ENCODE measurements at regions not wholly inside any gene's neighbourhood (a gene's known extent, or its start where the extent isn't known, plus 50 kb on each side); places are given as distances from the start of the nearest gene placed in this dataset.

DNA sequence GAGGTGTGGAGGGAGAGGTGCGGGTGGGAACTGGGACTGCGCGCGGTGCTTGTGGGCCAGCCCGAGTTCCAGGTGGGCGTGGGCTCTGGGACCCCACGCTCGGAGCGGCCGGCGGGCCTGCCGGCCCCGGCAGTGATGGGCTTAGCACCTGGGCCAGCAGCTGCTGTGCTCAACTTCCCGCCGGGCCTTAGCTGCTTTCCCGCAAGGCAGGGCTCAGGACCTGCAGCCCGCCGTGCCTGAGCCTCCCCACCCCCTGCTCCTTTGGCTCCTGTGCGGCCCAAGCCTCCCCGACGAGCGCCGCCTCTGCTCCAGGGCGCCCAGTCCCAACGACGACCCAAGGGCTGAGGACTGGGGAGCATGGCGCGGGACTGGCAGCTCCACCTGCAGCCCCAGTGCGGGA is 232.7 kb downstream of the FGFR2 start:
- H3K4me1 ChIP-seq (ENCODE audit: control insufficient read depth in 3 of 3, insufficient read depth in 3 of 3, low read length in 3 of 3) = no peaks in the 10 kb centered on the region
- H3K9ac ChIP-seq (ENCODE audit: low read depth in 1 of 3, low read length in 3 of 3) = no peak overlapping the region
- H3K4me3 ChIP-seq (ENCODE audit: low read length in 3 of 3) = no peak overlapping the region
- H3K27ac ChIP-seq (ENCODE audit: low read depth, low read length) = no peak overlapping the region
- H3K27me3 ChIP-seq (ENCODE audit: control insufficient read depth in 3 of 3, insufficient read depth in 3 of 3, low read length in 3 of 3) = peaks cover 0 to 2% (median 0%) of the 10 kb centered on the region in 3 donors
- H3K9me3 ChIP-seq (ENCODE audit: control insufficient read depth in 3 of 3, low read length in 3 of 3) = no peaks in the 10 kb centered on the region
- no peaks in the 10 kb centered on the region for H3K36me3 ChIP-seq (ENCODE audit: control insufficient read depth in 3 of 3, insufficient read depth in 3 of 3, low read length in 3 of 3)

DNA sequence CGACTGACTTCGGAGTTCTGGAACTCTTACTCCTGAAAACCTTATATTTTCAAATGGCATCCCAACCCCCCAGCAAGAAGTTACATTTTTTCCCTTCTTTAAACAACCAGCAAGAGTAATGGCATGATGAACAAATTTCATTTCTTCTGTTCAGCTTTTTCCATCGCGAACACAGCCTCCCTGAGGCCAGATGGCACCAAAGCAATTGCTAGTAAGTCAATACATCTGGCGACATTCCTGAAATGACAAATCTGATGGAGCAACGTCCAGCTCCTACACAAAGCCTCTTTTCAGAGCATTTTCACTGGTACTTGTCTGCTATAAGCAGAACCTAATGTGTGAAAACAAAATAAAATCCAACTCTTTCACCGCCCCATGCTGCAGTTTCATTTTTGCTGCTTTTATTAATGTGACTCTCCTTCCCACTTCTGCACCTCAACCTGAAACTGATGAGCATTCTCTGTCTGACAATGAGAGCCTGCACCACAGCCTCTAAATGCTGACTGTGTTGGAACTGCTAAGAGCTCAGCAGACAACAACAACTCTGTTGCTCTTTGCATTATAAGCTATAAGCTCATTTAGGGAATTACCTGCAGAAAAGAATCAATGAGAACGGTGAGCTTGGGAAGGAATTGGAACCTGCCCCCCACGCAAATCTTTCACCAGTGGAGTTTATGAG is 229.8 kb downstream of the FGFR2 start:
- H3K9me3 ChIP-seq (ENCODE audit: control insufficient read depth in 3 of 3, low read length in 3 of 3) = no peaks in the 10 kb centered on the region
- H3K4me1 ChIP-seq (ENCODE audit: control insufficient read depth in 3 of 3, insufficient read depth in 3 of 3, low read length in 3 of 3) = no peaks in the 10 kb centered on the region
- no peaks in the 10 kb centered on the region for H3K36me3 ChIP-seq (ENCODE audit: control insufficient read depth in 3 of 3, insufficient read depth in 3 of 3, low read length in 3 of 3)
- no peak overlapping the region for H3K27ac ChIP-seq (ENCODE audit: low read depth, low read length)
- peaks cover 0 to 2% (median 0%) of the 10 kb centered on the region in 3 donors for H3K27me3 ChIP-seq (ENCODE audit: control insufficient read depth in 3 of 3, insufficient read depth in 3 of 3, low read length in 3 of 3)
- H3K9ac ChIP-seq (ENCODE audit: low read depth in 1 of 3, low read length in 3 of 3) = no peak overlapping the region
- H3K4me3 ChIP-seq (ENCODE audit: low read length in 3 of 3) = no peak overlapping the region

DNA sequence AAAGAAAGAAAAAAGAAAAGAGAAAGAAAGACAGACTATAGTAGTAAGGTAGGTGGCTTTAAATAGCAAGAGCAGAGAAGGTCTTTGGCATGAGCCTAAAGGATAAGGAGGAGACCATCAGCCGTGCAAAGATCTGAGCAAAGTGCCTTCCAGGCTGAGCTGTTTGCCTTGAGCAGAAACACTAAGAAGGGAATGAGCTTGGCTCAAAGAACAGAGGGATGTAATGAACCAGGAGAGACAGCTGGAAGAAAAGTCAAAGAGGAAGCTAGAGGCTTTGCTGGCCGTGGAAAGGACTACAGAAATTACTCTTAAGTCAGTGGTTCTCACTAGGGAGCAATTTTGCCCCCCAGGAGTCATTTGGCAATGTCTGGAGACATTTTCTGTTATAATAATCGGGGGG is 228.6 kb downstream of the FGFR2 start:
- Histone ChIP-seq H3K4me1 (ENCODE audit: control insufficient read depth in 3 of 3, insufficient read depth in 3 of 3, low read length in 3 of 3) (no peaks in the 10 kb centered on the region), H3K4me3 (ENCODE audit: low read length in 3 of 3) (no peak overlapping the region), H3K36me3 (ENCODE audit: control insufficient read depth in 3 of 3, insufficient read depth in 3 of 3, low read length in 3 of 3) (no peaks in the 10 kb centered on the region), H3K9ac (ENCODE audit: low read depth in 1 of 3, low read length in 3 of 3) (no peak overlapping the region), H3K27me3 (ENCODE audit: control insufficient read depth in 3 of 3, insufficient read depth in 3 of 3, low read length in 3 of 3) (peaks cover 0 to 3% (median 0%) of the 10 kb centered on the region in 3 donors), H3K9me3 (ENCODE audit: control insufficient read depth in 3 of 3, low read length in 3 of 3) (no peaks in the 10 kb centered on the region), H3K27ac (ENCODE audit: low read depth, low read length) (no peak overlapping the region)

DNA sequence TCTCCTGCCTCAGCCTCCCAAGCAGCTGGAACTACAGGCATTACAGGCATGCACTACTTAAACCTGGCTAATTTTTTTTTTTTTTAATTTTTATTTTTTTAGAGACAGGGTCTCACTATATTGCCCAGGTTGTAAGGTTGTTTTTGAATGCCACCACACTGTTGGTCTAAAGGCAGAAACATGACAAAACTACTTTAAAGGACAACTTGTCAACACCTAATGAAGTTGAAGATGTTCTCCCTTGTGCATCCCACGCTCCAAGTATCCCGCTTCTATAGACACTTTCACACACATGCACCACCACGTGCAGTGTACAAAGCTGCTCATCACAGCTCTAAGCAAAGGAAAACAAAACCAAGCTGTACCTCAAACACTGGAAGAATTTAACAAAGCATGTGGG is 226.4 kb downstream of the FGFR2 start:
- H3K9me3 ChIP-seq (ENCODE audit: control insufficient read depth in 3 of 3, low read length in 3 of 3) = no peaks in the 10 kb centered on the region
- H3K27ac ChIP-seq (ENCODE audit: low read depth, low read length) = no peak overlapping the region
- no peaks in the 10 kb centered on the region for H3K4me1 ChIP-seq (ENCODE audit: control insufficient read depth in 3 of 3, insufficient read depth in 3 of 3, low read length in 3 of 3)
- H3K9ac ChIP-seq (ENCODE audit: low read depth in 1 of 3, low read length in 3 of 3) = no peak overlapping the region
- H3K4me3 ChIP-seq (ENCODE audit: low read length in 3 of 3) = no peak overlapping the region
- peaks cover 0 to 3% (median 0%) of the 10 kb centered on the region in 3 donors for H3K27me3 ChIP-seq (ENCODE audit: control insufficient read depth in 3 of 3, insufficient read depth in 3 of 3, low read length in 3 of 3)
- H3K36me3 ChIP-seq (ENCODE audit: control insufficient read depth in 3 of 3, insufficient read depth in 3 of 3, low read length in 3 of 3) = no peaks in the 10 kb centered on the region

DNA sequence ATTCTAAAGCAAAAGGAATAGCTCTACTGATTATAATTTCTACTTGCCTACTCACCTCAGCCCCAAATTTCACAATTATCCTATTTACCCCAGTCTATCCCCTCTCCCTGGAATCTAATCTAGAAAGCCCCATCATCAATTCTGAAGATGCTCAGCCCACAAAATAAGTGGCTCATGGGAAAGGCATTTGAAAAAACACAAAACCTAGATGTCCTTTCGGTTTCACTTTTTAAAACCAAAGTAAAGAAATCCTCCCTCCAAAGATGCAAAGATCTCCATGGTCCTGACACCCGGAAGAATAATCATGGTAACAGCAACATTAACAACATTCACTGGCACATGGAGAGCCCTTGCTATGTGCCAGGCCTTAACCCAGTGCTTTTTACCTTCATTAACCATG is 224.8 kb downstream of the FGFR2 start:
- peaks cover 0 to 3% (median 0%) of the 10 kb centered on the region in 3 donors for H3K27me3 ChIP-seq (ENCODE audit: control insufficient read depth in 3 of 3, insufficient read depth in 3 of 3, low read length in 3 of 3)

DNA sequence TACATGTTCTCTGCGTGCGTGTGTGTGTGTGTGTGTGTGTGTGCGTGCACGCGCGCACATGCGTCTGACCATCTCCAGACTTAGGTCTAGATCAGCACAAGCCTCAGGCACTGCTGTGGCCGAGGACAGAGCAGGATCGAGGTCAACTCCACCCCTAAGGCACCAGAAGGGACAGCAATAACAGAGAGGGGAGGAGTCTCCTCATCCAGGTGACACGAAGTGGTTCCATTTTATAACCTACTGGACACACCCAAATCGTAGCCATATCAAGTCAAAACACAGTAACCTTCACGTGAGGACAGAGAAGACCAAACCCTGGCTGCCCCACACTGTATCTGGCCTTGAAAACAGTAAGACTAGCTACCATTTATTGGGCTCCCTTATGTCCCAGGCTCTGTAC is 224.1 kb downstream of the FGFR2 start:
- H3K4me3 ChIP-seq (ENCODE audit: low read length in 3 of 3) = no peak overlapping the region
- H3K36me3 ChIP-seq (ENCODE audit: control insufficient read depth in 3 of 3, insufficient read depth in 3 of 3, low read length in 3 of 3) = no peaks in the 10 kb centered on the region

More for the DNA sequence above, 224.8 kb downstream of the FGFR2 start:
- H3K9me3 ChIP-seq (ENCODE audit: control insufficient read depth in 3 of 3, low read length in 3 of 3) = no peaks in the 10 kb centered on the region
- H3K4me3 ChIP-seq (ENCODE audit: low read length in 3 of 3) = no peak overlapping the region
- H3K9ac ChIP-seq (ENCODE audit: low read depth in 1 of 3, low read length in 3 of 3) = no peak overlapping the region
- no peak overlapping the region for H3K27ac ChIP-seq (ENCODE audit: low read depth, low read length)
- no peaks in the 10 kb centered on the region for H3K36me3 ChIP-seq (ENCODE audit: control insufficient read depth in 3 of 3, insufficient read depth in 3 of 3, low read length in 3 of 3)
- H3K4me1 ChIP-seq (ENCODE audit: control insufficient read depth in 3 of 3, insufficient read depth in 3 of 3, low read length in 3 of 3) = no peaks in the 10 kb centered on the region

DNA sequence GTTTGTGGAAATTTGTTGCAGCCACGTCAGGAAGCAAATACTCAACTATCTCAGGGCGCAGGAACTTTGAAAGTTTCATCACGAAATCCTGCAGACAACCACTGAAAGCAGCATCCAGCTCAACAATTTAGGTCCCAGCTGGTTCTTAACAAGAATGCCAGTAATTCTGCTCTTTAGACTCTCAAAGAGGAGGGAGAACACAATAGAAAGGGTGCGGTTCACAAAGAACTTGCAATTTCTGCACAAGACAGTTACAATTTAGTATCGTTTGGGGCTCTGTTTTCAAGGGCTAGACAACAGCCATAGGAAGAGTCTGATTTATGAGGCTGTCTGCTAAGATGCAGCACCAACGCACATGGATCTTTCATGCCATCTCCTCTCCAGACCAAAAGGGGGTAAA is 223.1 kb downstream of the FGFR2 start:
- Histone ChIP-seq H3K9ac (ENCODE audit: low read depth in 1 of 3, low read length in 3 of 3) (no peak overlapping the region), H3K27me3 (ENCODE audit: control insufficient read depth in 3 of 3, insufficient read depth in 3 of 3, low read length in 3 of 3) (peaks cover 0 to 3% (median 0%) of the 10 kb centered on the region in 3 donors), H3K4me3 (ENCODE audit: low read length in 3 of 3) (no peak overlapping the region), H3K4me1 (ENCODE audit: control insufficient read depth in 3 of 3, insufficient read depth in 3 of 3, low read length in 3 of 3) (no peaks in the 10 kb centered on the region), H3K27ac (ENCODE audit: low read depth, low read length) (no peak overlapping the region), H3K36me3 (ENCODE audit: control insufficient read depth in 3 of 3, insufficient read depth in 3 of 3, low read length in 3 of 3) (no peaks in the 10 kb centered on the region), H3K9me3 (ENCODE audit: control insufficient read depth in 3 of 3, low read length in 3 of 3) (no peaks in the 10 kb centered on the region)

More for the DNA sequence above, 224.1 kb downstream of the FGFR2 start:
- Histone ChIP-seq H3K27me3 (ENCODE audit: control insufficient read depth in 3 of 3, insufficient read depth in 3 of 3, low read length in 3 of 3) (peaks cover 0 to 3% (median 0%) of the 10 kb centered on the region in 3 donors), H3K27ac (ENCODE audit: low read depth, low read length) (no peak overlapping the region), H3K9ac (ENCODE audit: low read depth in 1 of 3, low read length in 3 of 3) (no peak overlapping the region), H3K4me1 (ENCODE audit: control insufficient read depth in 3 of 3, insufficient read depth in 3 of 3, low read length in 3 of 3) (no peaks in the 10 kb centered on the region), H3K9me3 (ENCODE audit: control insufficient read depth in 3 of 3, low read length in 3 of 3) (no peaks in the 10 kb centered on the region)

DNA sequence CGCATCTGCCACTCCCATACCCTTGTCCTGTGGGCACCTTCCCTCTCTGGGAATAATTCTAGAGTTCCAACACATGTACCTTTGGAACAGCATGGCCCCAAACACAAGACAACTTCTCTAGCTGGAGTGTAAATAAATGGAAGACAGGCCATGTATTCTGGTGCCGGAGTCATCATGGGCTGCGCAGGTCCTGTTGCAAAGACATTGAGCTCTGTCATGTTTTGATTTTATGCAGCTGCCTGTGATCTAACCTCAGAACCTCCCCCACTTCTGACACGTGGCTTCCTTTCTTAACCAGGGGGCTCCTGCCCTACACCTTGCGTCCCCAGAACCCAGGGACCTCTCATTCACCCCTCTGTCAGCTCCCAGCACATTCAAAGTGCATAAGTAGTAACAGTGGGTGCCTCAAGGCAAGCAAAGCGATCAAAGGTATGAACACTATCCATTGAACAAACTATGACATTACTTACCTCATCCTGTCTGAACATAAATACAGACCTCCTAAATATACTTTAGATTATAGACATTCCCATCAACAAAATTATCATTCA is 219.9 kb downstream of the FGFR2 start:
- H3K4me3 ChIP-seq (ENCODE audit: low read length in 3 of 3) = no peak overlapping the region
- no peaks in the 10 kb centered on the region for H3K36me3 ChIP-seq (ENCODE audit: control insufficient read depth in 3 of 3, insufficient read depth in 3 of 3, low read length in 3 of 3)
- H3K9ac ChIP-seq (ENCODE audit: low read depth in 1 of 3, low read length in 3 of 3) = no peak overlapping the region
- peaks cover 0 to 3% (median 0%) of the 10 kb centered on the region in 3 donors for H3K27me3 ChIP-seq (ENCODE audit: control insufficient read depth in 3 of 3, insufficient read depth in 3 of 3, low read length in 3 of 3)
- no peaks in the 10 kb centered on the region for H3K4me1 ChIP-seq (ENCODE audit: control insufficient read depth in 3 of 3, insufficient read depth in 3 of 3, low read length in 3 of 3)
- no peaks in the 10 kb centered on the region for H3K9me3 ChIP-seq (ENCODE audit: control insufficient read depth in 3 of 3, low read length in 3 of 3)
- no peak overlapping the region for H3K27ac ChIP-seq (ENCODE audit: low read depth, low read length)

DNA sequence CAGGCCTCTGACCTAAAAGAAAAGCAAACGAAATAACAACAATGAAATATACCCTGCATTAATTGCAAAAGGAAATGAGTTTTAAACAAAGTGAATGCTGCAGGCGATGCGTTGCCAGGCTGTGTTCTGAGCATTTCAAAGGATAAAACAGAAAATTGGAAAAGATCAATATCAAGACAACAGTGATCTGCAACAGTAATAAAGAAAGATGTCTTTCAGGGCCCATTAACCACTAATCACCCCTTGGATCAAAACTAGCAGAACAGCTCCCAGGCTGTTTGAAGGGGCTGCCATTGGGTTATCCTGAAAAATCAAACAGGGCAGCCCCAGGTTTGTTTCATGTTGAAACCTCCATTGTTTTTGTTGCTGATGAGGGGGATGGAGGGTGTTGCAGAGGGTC is 219.2 kb downstream of the FGFR2 start:
- Histone ChIP-seq H3K36me3 (ENCODE audit: control insufficient read depth in 3 of 3, insufficient read depth in 3 of 3, low read length in 3 of 3) (no peaks in the 10 kb centered on the region), H3K27me3 (ENCODE audit: control insufficient read depth in 3 of 3, insufficient read depth in 3 of 3, low read length in 3 of 3) (peaks cover 0 to 2% (median 0%) of the 10 kb centered on the region in 3 donors), H3K4me1 (ENCODE audit: control insufficient read depth in 3 of 3, insufficient read depth in 3 of 3, low read length in 3 of 3) (no peaks in the 10 kb centered on the region), H3K9me3 (ENCODE audit: control insufficient read depth in 3 of 3, low read length in 3 of 3) (no peaks in the 10 kb centered on the region), H3K27ac (ENCODE audit: low read depth, low read length) (no peak overlapping the region), H3K9ac (ENCODE audit: low read depth in 1 of 3, low read length in 3 of 3) (no peak overlapping the region), H3K4me3 (ENCODE audit: low read length in 3 of 3) (no peak overlapping the region)

DNA sequence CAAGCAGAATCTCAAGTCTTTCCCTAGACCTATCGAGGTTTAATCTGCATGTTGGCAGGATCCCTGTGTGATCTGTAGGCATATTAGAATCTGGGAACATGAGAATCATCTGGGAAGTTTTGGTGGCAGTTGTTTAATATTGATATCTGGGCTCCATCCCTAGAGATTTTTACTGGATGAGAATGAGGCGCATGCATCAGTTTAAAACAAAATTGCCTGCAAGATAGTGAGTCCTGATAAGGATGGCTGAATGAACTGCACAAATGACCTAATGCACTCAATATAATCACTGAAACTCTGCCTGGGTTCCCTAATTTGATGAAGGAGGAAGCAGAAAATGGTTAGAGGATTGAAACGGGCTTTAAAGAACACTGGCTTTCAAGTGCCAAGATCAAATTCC is 218.0 kb downstream of the FGFR2 start:
- H3K9ac ChIP-seq (ENCODE audit: low read depth in 1 of 3, low read length in 3 of 3) = no peak overlapping the region
- H3K4me1 ChIP-seq (ENCODE audit: control insufficient read depth in 3 of 3, insufficient read depth in 3 of 3, low read length in 3 of 3) = no peaks in the 10 kb centered on the region
- H3K27ac ChIP-seq (ENCODE audit: low read depth, low read length) = no peak overlapping the region
- no peak overlapping the region for H3K4me3 ChIP-seq (ENCODE audit: low read length in 3 of 3)
- no peaks in the 10 kb centered on the region for H3K36me3 ChIP-seq (ENCODE audit: control insufficient read depth in 3 of 3, insufficient read depth in 3 of 3, low read length in 3 of 3)
- no peaks in the 10 kb centered on the region for H3K27me3 ChIP-seq (ENCODE audit: control insufficient read depth in 3 of 3, insufficient read depth in 3 of 3, low read length in 3 of 3)
- H3K9me3 ChIP-seq (ENCODE audit: control insufficient read depth in 3 of 3, low read length in 3 of 3) = no peaks in the 10 kb centered on the region

Data from skeletal muscle tissue (tissue), 3 donors.